ENCODE measurements at regions not wholly inside any gene's neighbourhood (a gene's known extent, or its start where the extent isn't known, plus 50 kb on each side); places are given as distances from the start of the nearest gene placed in this dataset.
"Not testable (repeated sequence)": the region's sequence is repeated elsewhere in the genome, so short reads cannot be mapped to it uniquely, and the experiment has no call there.

DNA sequence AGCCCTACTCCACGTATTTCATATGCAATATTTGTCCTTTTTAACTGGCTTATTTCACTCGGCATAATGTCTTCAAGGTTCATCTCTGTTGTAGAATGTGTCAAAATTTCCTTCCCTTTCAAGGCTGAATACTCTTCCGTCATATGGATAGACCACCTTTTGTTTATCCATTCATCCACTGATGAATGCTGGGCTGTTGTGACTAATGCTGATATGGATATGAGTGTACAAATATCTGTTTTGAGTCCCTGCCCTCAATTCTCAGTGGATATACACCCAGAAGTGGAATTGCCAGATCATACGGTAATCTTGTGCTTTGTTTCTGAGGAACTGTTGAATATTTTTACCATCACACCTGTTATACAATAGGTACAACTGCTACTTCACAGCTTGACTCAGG lies 155.2 kb upstream of the IRF2BP2 start:
- ATAC-seq (ENCODE audit: insufficient number of reproducible peaks, low FRiP score, low read depth) (no peak), DNase-seq (ENCODE audit: low spot score) (no peak)
- TF ChIP-seq, protein P1, sequence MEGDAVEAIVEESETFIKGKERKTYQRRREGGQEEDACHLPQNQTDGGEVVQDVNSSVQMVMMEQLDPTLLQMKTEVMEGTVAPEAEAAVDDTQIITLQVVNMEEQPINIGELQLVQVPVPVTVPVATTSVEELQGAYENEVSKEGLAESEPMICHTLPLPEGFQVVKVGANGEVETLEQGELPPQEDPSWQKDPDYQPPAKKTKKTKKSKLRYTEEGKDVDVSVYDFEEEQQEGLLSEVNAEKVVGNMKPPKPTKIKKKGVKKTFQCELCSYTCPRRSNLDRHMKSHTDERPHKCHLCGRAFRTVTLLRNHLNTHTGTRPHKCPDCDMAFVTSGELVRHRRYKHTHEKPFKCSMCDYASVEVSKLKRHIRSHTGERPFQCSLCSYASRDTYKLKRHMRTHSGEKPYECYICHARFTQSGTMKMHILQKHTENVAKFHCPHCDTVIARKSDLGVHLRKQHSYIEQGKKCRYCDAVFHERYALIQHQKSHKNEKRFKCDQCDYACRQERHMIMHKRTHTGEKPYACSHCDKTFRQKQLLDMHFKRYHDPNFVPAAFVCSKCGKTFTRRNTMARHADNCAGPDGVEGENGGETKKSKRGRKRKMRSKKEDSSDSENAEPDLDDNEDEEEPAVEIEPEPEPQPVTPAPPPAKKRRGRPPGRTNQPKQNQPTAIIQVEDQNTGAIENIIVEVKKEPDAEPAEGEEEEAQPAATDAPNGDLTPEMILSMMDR (IDR thresholded peaks at IDR 0.05) = no peak
- no peak overlapping the region for H3K27ac ChIP-seq
- H3K4me1 ChIP-seq (ENCODE audit: control insufficient read depth in 1 of 2, low read depth in 2 of 2) = no peaks in the 10 kb centered on the region
- no peaks in the 10 kb centered on the region for H3K36me3 ChIP-seq
- H3K27me3 ChIP-seq (replicated peaks; ENCODE audit: insufficient read depth) = no peaks in the 10 kb centered on the region
- H3K4me3 ChIP-seq = no peak overlapping the region
- H3K9me3 ChIP-seq = no peaks in the 10 kb centered on the region

DNA sequence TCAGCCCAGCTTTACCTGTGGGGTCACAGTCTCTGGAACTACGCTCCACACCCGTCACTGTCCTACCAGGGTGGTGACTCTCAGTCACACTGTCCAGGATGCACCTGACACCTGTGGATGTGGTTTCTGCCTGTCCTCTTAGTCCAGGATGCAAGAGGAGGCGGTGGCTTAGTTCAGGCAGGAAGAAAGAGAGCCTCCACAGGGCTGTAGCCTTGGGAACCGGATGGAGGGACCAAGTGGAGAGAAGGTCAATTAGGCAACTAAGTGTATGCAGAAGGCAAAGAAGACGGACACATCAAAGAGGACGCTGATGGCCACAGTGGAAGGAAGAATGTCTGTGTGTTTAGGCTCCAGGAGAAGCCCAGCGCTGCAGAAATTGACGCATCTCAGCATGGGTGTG lies 153.9 kb upstream of the IRF2BP2 start:
- ATAC-seq (ENCODE audit: insufficient number of reproducible peaks, low FRiP score, low read depth) (no peak), DNase-seq (ENCODE audit: low spot score) (no peak)
- Histone ChIP-seq H3K4me3 (no peak overlapping the region), H3K27me3 (replicated peaks; ENCODE audit: insufficient read depth) (no peaks in the 10 kb centered on the region), H3K9me3 (no peaks in the 10 kb centered on the region), H3K36me3 (no peaks in the 10 kb centered on the region), H3K27ac (no peak overlapping the region), H3K4me1 (ENCODE audit: control insufficient read depth in 1 of 2, low read depth in 2 of 2) (no peaks in the 10 kb centered on the region)
- TF ChIP-seq, protein P1 (IDR thresholded peaks at IDR 0.05) = no peak

DNA sequence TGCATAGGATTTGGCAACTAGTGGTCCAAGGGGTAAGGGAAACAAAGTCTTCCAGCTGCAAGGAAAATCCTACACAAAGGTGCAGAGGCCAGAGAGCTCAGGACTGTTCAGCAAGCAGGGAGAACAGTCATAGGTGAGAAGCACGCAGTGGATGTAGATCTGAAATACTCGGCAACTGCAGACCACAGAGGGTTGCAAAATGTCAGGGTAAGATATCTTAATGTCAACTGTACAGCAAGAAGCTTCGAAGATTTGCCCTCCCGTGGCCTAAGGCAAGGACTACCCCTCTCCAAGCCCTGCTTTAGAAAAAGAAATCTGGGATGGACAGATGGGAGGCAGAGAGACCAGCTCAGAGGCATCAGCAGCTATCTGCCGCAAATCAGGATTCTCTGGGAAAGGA lies 153.4 kb upstream of the IRF2BP2 start:
- H3K27me3 ChIP-seq (replicated peaks; ENCODE audit: insufficient read depth) = no peaks in the 10 kb centered on the region
- no peak for ATAC-seq (ENCODE audit: insufficient number of reproducible peaks, low FRiP score, low read depth)
- no peak overlapping the region for H3K27ac ChIP-seq
- H3K36me3 ChIP-seq = no peaks in the 10 kb centered on the region
- no peaks in the 10 kb centered on the region for H3K9me3 ChIP-seq
- no peak for DNase-seq (ENCODE audit: low spot score)
- no peak overlapping the region for H3K4me3 ChIP-seq
- TF ChIP-seq, protein P1 (IDR thresholded peaks at IDR 0.05) = no peak
- H3K4me1 ChIP-seq (ENCODE audit: control insufficient read depth in 1 of 2, low read depth in 2 of 2) = no peaks in the 10 kb centered on the region

DNA sequence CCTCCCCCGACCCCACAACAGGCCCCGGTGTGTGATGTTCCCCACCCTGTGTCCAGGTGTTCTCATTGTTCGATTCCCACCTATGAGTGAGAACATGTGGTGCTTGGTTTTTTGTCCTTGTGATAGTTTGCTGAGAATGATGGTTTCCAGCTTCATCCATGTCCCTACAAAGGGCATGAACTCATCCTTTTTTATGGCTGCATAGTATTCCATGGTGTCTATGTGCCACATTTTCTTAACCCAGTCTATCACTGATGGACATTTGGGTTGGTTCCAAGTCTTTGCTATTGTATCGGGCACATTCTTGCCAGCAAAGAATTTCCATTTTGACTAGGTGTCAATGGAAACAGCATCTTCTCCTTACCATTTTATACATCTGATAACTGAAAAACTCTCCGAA lies 152.1 kb upstream of the IRF2BP2 start:
- not testable (repeated sequence) for ATAC-seq (ENCODE audit: insufficient number of reproducible peaks, low FRiP score, low read depth); H3K27me3 ChIP-seq (replicated peaks; ENCODE audit: insufficient read depth); H3K4me1 ChIP-seq (ENCODE audit: control insufficient read depth in 1 of 2, low read depth in 2 of 2); H3K36me3 ChIP-seq; H3K27ac ChIP-seq; H3K4me3 ChIP-seq; H3K9me3 ChIP-seq; DNase-seq (ENCODE audit: low spot score)

DNA sequence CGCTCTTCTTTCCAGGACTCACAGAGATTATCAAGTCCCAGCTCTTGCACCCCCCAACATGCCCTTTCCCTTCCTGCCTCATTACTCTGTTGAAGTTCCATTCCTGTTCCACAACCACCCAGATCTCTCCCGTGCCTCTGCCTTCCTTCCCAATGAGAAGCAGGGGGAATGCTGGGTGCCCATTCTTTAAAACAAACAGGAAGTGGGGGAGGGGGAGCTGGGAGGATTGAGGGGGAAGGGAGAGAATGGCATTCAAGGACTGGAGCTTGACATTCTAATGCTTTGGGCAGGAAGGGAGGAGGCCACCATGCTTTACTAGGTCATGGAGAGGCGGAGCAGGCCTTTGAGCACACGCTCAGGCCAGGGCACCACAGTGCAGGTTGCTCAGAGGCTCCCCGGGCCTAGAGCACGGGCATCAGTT lies 150.3 kb upstream of the IRF2BP2 start:
- ATAC-seq (ENCODE audit: insufficient number of reproducible peaks, low FRiP score, low read depth) (no peak), DNase-seq (ENCODE audit: low spot score) (no peak)
- no peaks in the 10 kb centered on the region for H3K9me3 ChIP-seq
- H3K4me3 ChIP-seq = no peak overlapping the region
- H3K4me1 ChIP-seq (ENCODE audit: control insufficient read depth in 1 of 2, low read depth in 2 of 2) = peaks cover 0 to 6% of the 10 kb centered on the region in 2 donors
- no peaks in the 10 kb centered on the region for H3K27me3 ChIP-seq (replicated peaks; ENCODE audit: insufficient read depth)
- no peak overlapping the region for H3K27ac ChIP-seq
- no peaks in the 10 kb centered on the region for H3K36me3 ChIP-seq
- TF ChIP-seq, protein P1 (IDR thresholded peaks at IDR 0.05) = no peak

DNA sequence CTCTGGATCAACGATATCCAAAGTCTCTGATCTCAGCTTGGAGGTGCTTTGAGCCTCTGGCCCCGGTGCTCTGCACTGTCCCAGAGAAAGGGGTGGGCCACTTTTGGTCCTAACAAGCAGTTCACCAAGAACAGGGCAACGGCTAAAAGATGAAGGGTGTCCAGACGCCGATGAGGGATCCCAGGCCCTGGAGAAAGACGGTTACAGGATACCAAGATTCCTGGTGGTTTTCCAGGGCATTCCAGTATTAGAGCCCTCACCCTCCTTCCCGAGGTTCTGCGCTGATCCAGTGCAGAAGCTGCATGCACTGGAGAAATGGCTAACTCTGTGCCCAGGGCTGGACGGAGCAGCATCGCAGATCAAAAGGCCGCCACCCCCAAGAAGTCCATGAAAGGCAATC lies 149.9 kb upstream of the IRF2BP2 start:
- Histone ChIP-seq H3K36me3 (no peaks in the 10 kb centered on the region), H3K27me3 (replicated peaks; ENCODE audit: insufficient read depth) (no peaks in the 10 kb centered on the region), H3K9me3 (no peaks in the 10 kb centered on the region), H3K4me3 (no peak overlapping the region), H3K4me1 (ENCODE audit: control insufficient read depth in 1 of 2, low read depth in 2 of 2) (peaks cover 0 to 9% of the 10 kb centered on the region in 2 donors), H3K27ac (no peak overlapping the region)
- ATAC-seq (ENCODE audit: insufficient number of reproducible peaks, low FRiP score, low read depth) (no peak), DNase-seq (ENCODE audit: low spot score) (no peak)
- TF ChIP-seq, protein P1 (IDR thresholded peaks at IDR 0.05) = no peak

All from thoracic aorta (tissue), 2 donors.